GM12872 (cell line): ENCODE measurements at regions not wholly inside any gene's neighbourhood (a gene's known extent, or its start where the extent isn't known, plus 50 kb on each side); places are given as distances from the start of the nearest gene placed in this dataset.

Experiments used
- CTCF ChIP-seq: IDR thresholded peaks from 3 replicates; pipeline ENCODE4 v1.5.1; 2011; ENCODE audit warnings: low read depth, mild to moderate bottlenecking, low read length, moderate library complexity; ENCODE audit not compliant: insufficient read depth

DNA sequence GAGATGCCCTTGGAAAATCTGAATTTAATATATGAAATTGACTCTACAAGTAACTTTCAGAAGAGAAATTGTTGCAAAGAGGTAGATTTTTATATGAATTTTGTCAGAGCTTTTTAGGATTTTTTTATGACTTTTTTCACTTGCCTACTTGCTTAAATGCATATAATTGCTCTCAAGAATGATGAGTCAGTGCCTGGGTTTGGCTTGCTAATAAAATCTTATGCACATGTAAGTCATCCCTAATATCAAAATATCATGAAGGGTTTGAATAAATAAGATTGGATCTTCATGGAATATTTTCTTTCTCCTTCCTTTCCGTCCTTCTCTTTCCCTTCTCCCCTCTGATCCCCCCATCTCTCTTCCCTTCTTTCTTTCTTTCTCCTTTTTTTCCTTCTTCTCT is 354.1 kb downstream of the TXNL1 start:
- TF ChIP-seq CTCF, result no peak

DNA sequence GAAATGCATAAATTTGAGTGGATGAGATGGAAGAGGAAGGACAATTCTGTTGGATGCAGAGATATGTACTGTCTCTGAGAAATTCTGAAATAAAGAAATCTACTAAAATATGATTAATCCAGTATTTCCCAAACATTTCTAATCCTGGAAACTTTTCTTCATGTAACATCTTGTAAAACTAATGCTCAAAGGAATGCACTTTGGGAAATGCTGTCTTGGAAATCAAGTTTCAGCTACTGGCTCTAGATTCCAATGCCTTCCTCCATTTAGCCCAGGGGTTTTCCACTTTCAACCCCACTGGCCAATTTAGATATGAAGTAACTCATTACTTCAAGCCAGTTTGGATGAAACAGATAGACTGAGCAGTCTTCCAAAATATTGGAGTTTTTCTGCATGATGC is 355.1 kb downstream of the TXNL1 start:
- TF ChIP-seq CTCF, result no peak

- TF ChIP-seq CTCF, result no peak
These were observed 355.9 kb downstream of the TXNL1 start for GRCh38 chr18:56282234-56283104.

- no peak for TF ChIP-seq CTCF
These were observed 359.9 kb downstream of the TXNL1 start for GRCh38 chr18:56278421-56279003.

DNA sequence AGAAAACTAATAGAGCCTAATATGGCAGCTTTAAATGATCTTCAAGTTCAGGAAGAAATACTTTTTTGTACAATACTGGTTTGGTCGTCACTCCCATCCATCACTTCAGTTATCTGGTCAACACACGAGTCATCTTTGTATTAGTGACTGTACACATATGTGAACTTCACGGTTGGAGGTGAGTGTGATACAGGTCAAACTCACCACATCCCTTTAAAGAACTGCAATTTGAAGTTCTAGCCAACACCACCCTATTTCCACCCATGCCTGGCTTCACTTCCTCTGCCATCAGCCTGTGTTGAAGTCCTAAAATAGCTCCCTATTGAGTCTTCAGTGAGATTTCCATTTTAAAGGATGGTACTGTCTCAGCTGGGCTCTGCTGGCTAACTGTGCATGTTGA is 361.9 kb downstream of the TXNL1 start:
- no peak for TF ChIP-seq CTCF

DNA sequence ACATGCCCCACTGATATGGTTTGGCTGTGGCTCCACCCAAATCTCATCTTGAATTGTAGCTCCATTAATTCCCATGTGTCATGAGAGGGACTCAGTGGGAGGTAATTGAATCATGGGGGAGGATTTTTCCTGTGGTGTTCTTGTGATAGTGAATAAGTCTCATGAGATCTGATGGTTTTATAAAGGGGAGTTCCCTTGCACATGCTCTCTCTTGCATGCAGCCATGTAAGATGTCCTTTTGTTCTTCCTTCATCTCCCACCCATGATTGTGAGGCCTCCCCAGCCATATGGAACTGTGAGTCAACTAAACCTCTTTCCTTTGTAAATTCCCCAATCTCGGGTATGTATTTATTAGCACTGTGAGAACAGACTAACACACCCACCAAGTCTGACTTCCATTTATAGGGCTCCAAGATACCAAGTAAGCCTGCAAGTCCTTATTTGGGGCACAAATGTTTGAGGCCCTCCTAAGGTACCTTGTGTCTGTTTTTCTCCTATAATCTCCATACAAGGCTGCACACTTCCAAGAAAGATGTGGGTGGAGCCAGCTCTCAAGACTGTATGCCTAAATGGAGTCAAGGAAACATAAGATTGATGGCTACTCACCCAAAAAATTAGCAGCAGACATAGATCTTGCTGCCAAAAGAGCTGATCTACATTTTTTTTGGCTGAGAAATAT is 364.7 kb downstream of the TXNL1 start:
- TF ChIP-seq CTCF, result no peak

DNA sequence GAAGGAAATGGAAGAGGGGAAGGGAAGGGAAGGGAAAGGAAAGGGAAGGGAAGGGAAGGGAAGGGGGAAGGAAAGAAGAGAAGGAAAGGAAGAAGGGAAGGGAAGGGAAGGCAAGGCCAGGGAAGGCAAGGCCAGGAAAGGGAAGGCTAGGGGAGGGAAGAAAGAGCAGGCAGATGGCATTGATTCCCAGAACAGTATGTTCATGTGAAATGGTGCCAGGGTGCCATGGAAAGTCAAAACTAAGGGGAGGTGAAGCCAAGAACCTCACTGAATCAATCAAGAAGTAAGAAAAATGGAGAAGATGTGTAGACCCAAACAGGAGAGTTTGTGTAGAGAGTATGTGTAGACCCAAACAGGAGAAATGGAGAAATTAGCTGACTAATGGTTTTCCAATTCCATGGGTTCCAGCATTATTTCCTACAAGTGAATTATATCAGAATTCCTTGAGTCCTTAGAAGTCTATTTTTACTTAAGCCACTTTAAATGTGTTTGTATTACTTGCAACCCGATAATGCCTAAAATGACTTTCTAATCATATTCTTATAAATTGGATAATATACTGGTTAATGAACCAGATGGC is 367.6 kb downstream of the TXNL1 start:
- no peak for TF ChIP-seq CTCF
